IPS-NIHi7 (cell line): ENCODE measurements at regions not wholly inside any gene's neighbourhood (a gene's known extent, or its start where the extent isn't known, plus 50 kb on each side); places are given as distances from the start of the nearest gene placed in this dataset.

Source experiments
- DNase-seq: peaks from one replicate; pipeline ENCODE4 v3.0.0; 2012; ENCODE audit warnings: mixed read lengths; ENCODE audit errors: extremely low spot score

DNA sequence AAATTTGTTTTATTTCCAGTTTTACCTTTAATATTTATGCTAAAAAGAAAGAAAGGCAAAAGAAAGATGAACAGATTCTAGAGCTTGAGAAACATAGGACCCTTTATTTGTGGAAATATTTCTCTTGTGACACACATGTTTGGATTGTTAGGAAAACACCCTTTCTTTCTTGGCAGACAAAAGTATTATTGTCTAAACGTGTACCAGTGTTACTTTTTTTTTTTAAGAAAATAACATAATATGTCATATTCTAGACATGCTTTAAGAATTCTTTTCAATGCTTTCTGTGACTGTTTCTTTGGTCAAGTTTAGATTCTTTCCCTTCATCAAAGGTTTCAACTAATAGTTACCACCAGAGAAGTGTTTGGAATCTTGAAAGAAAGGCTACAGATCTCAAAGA, 183.4 kb upstream of the CNR1 start:
- DNase-seq, result no peak

- no peak for DNase-seq
Measured at GRCh38 chr6:88342336-88342735, 176.2 kb upstream of the CNR1 start.

DNA sequence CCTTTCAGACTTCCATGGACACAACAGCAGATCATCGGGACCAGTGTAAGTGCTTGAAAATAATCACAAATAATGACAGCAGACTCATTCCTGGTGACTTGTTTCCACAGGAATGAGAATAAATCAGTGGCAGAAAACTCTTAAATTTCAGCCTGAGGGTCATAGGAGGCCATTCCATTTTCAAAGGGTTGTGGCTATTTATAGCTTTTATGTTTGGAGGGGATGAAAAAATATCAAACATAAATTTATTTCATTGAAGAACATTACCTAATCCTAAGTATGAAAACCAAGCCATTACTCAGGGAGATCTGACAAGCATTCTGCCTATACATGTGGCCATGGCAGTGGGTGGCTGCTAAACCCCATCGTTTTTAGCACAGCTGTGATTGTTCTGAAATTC, 173.6 kb upstream of the CNR1 start:
- DNase-seq, result no peak

GRCh38 chr6:88321306-88321705, 155.2 kb upstream of the CNR1 start:
- DNase-seq, result no peak

DNA sequence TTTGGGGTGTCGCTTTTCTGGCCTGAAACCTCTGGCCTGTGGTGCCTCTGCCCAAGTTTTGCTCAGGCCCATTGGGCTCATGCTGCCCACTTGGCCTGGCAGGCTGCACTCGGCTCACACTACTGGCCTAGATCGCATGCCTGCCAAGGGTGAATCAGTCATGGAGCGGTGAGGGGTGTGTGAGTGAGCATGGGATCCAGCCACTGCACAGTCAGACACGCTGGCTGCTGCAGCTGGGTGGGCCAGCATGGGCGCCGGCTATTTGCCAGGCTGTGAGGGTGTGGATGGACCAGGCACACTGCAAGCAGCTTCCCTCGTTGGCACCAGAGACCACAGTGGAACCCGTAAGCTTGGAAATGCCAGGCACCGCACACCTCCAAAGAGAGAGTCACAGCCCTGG, 145.4 kb upstream of the CNR1 start:
- no peak for DNase-seq

DNA sequence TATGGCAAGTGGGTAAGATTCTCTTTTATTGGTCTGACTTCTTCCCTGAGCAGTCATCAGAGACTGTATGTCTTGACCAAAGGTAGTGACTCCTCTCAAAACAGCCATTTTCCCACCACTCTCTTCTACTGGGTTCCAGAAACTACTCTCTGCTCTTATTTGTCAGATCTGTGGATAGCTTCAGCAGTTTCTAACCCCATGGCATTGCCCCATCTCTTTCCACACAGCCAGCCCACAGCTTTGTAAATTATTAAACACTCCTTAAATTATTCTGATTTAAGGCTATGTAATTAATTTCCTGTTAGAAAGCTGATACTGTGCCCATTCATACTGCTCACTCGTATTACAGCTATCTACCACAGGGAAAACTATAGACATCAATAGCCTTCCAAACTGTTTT, 138.4 kb upstream of the CNR1 start:
- DNase-seq, result no peak

DNA sequence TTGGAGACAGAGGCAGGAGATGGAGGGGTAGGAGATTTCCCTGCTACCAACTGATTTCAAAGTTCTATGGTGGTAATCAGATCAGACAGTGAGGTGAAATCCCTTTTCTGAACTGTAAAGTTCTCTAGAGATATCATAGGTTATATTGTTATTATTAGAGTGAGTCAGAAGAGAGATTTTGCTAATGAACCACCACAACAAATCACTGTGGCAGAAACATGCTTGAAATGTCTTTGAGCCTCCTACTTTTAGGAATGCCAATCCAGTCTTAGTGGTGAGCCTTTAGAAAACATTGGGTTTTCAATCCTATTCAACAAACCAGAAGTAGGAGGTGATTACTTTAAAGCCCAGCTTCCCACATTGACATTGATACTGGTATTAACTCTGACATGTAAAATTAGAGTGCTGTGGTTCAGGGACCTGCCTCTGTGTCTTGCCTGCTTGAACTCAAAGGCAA, 136.7 kb upstream of the CNR1 start:
- no peak for DNase-seq

DNA sequence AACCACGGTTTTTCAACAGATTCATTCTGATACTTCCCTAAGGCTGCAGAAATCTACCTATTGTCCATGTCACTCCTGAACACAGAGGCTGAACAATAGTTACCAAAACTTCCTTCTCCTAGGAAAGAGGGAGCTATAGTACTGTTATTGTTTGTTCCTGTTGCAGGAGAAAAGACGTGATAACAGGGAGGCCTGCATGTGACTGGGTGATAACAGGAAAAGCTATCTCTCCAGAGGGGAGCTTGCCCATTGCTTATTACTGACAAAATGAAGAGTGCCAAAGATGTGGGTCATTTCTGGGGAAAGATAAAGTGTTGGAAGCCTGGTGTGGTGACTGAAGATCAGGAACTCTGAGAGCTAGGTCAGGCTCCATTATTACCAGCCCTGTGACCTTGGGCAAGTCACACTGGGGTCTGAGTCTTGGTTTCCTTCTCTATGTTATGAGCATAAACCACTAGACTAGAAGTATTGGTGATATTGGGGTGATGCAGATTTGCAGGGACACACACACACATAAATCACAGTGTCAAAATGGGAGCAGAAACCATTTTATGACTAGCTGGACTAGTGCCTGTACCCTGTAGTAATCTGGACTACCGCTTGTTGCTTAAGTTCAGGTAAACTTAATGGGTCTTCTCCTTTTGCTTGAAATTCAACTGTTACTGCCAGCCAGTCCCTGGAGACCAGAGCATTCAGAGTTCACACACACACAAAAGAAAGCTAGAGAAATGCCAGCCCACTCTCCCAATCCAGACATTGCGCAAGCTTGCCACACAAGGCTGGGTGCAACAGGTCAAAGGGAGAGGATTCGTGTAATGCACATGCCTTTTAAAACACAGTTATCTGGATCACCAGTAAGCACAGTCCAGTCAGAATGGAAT, 136.0 kb upstream of the CNR1 start:
- DNase-seq, result no peak

DNA sequence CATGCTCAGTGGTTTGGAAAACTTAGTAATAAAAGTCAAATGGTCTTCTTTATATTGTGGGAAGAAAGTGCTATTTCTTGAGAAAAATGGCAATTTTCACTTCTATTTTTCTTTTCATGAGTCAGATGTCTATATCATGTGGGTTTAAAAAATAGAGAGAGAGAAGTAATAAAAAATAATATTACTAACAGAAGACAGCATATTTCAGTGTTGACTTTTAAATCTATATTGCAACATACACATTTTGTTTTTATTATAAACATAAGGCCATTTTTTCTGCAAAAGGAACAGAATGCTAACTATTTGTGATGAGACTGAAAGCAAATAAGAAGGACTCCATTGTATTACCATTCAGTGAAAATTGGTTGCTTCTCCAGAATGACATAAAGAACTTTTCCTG, 135.1 kb upstream of the CNR1 start:
- DNase-seq, result no peak

- DNase-seq, result no peak
Measured at GRCh38 chr6:88298066-88298845, 132.1 kb upstream of the CNR1 start.

- no peak for DNase-seq
Measured at GRCh38 chr6:88296694-88297093, 130.5 kb upstream of the CNR1 start.

GRCh38 chr6:88295663-88296062, 129.5 kb upstream of the CNR1 start:
- DNase-seq, result no peak

- no peak for DNase-seq
Measured at GRCh38 chr6:88294702-88295101, 128.6 kb upstream of the CNR1 start.

DNA sequence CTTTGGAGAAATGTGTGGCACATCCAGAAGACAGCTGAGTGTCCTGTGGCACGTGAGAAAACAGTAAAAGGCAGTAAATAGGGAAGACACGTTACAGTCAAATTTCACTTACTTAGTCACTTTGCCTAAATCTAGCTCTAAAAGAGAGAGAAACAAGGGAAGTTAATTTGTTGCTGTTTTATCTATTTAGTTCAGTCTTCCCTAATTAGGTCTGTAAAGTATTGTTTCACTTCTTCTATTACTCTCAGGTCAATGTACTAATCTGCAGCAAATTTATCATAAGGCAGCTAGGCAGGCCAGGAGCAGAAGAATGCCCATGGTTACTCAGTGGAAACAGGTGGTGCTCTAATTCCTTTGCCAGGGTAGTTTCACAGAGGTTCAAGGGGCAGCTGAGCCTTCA, 124.3 kb upstream of the CNR1 start:
- DNase-seq, result no peak

GRCh38 chr6:88287696-88288095, 121.5 kb upstream of the CNR1 start:
- no peak for DNase-seq

DNA sequence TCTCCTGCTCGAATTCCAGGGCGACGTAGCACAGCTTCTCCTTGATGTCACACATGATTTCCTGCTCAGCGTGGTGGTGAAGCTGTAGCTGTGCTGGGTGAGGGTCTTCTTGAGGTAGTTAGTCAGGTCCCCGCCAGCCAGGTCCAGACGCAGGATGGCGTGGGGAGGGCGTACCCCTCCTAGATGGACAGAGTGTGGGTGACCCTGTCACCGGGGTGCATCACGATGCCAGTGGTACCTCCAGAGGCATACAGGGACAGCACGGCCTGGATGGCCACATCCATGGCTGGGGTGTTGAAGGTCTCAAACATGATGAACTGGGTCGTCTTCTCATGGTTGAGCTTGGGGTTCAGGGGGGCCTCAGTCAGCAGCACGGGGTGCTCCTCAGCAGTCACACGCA, 110.2 kb upstream of the CNR1 start:
- DNase-seq, result no peak

- DNase-seq, result no peak
Measured at GRCh38 chr6:88268508-88268907, 102.4 kb upstream of the CNR1 start.

GRCh38 chr6:88266126-88266525, 100.0 kb upstream of the CNR1 start:
- no peak for DNase-seq

DNA sequence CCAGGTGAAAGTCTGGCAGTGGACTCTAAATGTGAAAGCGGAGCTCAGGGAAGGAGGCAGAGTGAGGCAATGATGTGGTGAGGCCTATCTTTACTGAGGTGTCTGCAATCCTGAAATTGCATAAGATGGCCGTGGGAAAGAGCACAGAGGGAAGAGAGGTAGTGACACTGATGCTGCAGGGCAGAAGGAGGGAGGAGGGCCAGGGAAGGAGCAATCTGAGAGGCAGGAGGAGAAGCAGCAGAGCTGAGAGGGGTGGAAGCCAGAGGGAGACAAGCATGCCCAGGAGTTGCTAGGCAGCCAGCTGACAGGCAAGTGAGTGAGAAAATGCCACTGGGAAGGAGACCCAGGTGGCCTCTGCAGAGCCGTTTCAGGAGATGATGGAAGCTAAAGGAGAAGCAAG, 97.4 kb upstream of the CNR1 start:
- peak; percentile 22 for DNase-seq

- no peak for DNase-seq
Measured at GRCh38 chr6:88262332-88262731, 96.2 kb upstream of the CNR1 start.

DNA sequence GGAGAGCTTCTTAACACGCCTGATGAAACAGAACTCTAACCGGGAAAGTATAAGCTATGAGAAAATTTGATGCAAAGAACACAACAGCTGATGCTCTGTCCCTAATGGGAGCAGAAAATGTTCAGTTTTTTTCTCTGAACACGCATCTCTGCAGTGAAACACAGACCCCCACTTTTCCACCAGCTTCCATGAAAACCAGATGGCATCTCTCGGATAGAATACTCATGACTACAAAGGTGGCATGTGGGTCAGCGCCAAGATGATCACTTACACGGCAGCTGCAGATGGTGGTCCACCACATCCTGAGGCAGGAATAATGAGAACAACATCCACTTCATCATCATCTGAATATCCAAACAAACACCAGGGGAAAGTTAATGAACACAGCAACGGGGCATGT, 85.2 kb upstream of the CNR1 start:
- DNase-seq, result no peak

GRCh38 chr6:88248709-88249321, 82.7 kb upstream of the CNR1 start:
- no peak for DNase-seq

DNA sequence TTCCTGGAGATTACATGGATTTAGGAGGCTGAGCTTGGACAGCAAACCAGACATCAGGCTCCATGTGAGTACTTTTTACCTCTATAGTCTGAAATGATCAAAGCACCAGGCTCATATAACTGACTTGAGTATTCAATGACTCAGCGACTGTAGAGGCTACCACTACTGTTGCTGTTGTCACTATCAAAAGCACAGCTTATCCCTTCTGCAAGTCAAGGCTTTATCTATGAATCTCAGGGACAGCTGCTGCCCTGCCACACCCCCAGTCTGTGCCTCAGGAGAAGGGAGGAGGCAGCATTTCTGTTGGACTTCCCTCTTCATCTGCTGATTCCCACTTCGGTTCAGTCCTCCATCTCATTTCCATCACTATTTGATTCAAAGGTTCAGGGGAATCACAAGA, 80.5 kb upstream of the CNR1 start:
- no peak for DNase-seq
